HepG2 (cell line): ENCODE measurements at regions not wholly inside any gene's neighbourhood (a gene's known extent, or its start where the extent isn't known, plus 50 kb on each side); places are given as distances from the start of the nearest gene placed in this dataset.
A peak's percentile ranks its signal among the peaks of the same experiment; 100 is the strongest.

Experiments used
- ATAC-seq: fragments of 200-7000 bp; cut with Tn5 transposase; 3 replicates; pipeline ENCODE4 v1.9.1; 2020; ENCODE audit warnings: mild to moderate bottlenecking, moderate library complexity
- BruUV-seq: library from RNA; stranded (reverse); fragments of 400-500 nt; replicated peaks from 2 replicates; lab custom pipeline; 2021; lab: Mats Ljungman, UMichigan
- CTCF ChIA-PET: fragments of 300-600 bp; formaldehyde crosslinking; extraction: SDS; loops from one replicate; lab custom pipeline; 2021; ENCODE audit warnings: low total read pairs, inconsistent platforms, low intra/inter-chr PET ratio; lab: Yijun Ruan, JAX
- POLR2A ChIA-PET: fragments of 350-600 bp; sonication (Branson Sonifier 250); formaldehyde crosslinking; loops from one replicate; lab custom pipeline; 2020; ENCODE audit warnings: antibody characterized with exemption, inconsistent platforms; lab: Yijun Ruan, JAX
- DNase-seq: peaks from one replicate; pipeline ENCODE4 v3.0.0-alpha.2; 2015; ENCODE audit warnings: low spot score
- FAIRE-seq: peaks from 3 replicates; lab custom pipeline; 2011; peaks lifted over from hg19 to GRCh38; lab: Jason Lieb, UNC
- H2AFZ ChIP-seq: one replicate; pipeline ENCODE4 v1.6.1; 2011; ENCODE audit warnings: low read length, inconsistent platforms
- H3K27ac ChIP-seq: fragments of 300-600 bp; 3 replicates; pipeline ENCODE4 v1.8.0; 2011; ENCODE audit warnings: mixed run types, mild to moderate bottlenecking, mixed read lengths, low read length, inconsistent platforms; ENCODE audit not compliant: insufficient read depth; ENCODE audit errors: extremely low read length
- H3K27me3 ChIP-seq, 2 experiments: fragments of 200-600 bp in 1 of 2; 2 replicates in 1 of 2; 3 replicates in 1 of 2; pipeline versions ENCODE4 v1.6.0 to v1.8.0; 2011; ENCODE audit warnings: low read length in 2 of 2, mild to moderate bottlenecking in 2 of 2, moderate library complexity in 2 of 2, inconsistent platforms in 1 of 2; ENCODE audit not compliant: insufficient read depth in 2 of 2, control insufficient read depth in 1 of 2
- H3K36me3 ChIP-seq, 2 experiments: fragments of 200-600 bp in 1 of 2; replicated peaks in 1 of 2; 2 replicates in 1 of 2; 3 replicates in 1 of 2; pipeline versions ENCODE4 v1.5.1 to v1.8.0; 2011; ENCODE audit warnings: low read length in 2 of 2, inconsistent platforms in 1 of 2; ENCODE audit not compliant: insufficient read depth in 2 of 2, control insufficient read depth in 1 of 2
- H3K4me1 ChIP-seq: 2 replicates; pipeline ENCODE4 v1.5.1; 2012; ENCODE audit warnings: low read length, inconsistent platforms; ENCODE audit not compliant: insufficient read depth
- H3K4me2 ChIP-seq: 2 replicates; pipeline ENCODE4 v1.6.0; 2011; ENCODE audit warnings: low read depth, low read length, inconsistent platforms
- H3K4me3 ChIP-seq, 3 experiments: fragments of 200-600 bp in 1 of 3; sonication (generic), shearing (Covaris generic) in 1 of 3; replicated peaks in 1 of 3; 2 replicates each; pipeline ENCODE4 v1.5.1; 2011 to 2016; ENCODE audit warnings: low read length in 3 of 3, inconsistent platforms in 2 of 3, low read depth in 2 of 3, mild to moderate bottlenecking in 2 of 3, control low read depth in 1 of 3, mixed read lengths in 1 of 3; ENCODE audit not compliant: insufficient read depth in 1 of 3
- H3K79me2 ChIP-seq: one replicate; pipeline ENCODE4 v1.6.1; 2011; ENCODE audit warnings: low read length, inconsistent platforms; ENCODE audit not compliant: insufficient read depth
- H3K9ac ChIP-seq: 2 replicates; pipeline ENCODE4 v1.6.0; 2011; ENCODE audit warnings: mild to moderate bottlenecking, low read depth, low read length, inconsistent platforms; ENCODE audit not compliant: insufficient read depth
- H3K9me3 ChIP-seq: 2 replicates; pipeline ENCODE4 v1.5.1; 2012; ENCODE audit warnings: mild to moderate bottlenecking, low read length
- H4K20me1 ChIP-seq: 2 replicates; pipeline ENCODE4 v1.6.0; 2011; ENCODE audit warnings: inconsistent platforms, mild to moderate bottlenecking, low read length, moderate library complexity; ENCODE audit not compliant: insufficient read depth
- HINFP ChIP-seq: sonication (generic); formaldehyde crosslinking; IDR thresholded peaks from 2 replicates; pipeline ENCODE4 v1.4.0; 2020; ENCODE audit warnings: low read depth, mild to moderate bottlenecking, missing genetic modification reagents
- KMT2A ChIP-seq: sonication (generic); formaldehyde crosslinking; IDR thresholded peaks from 2 replicates; pipeline ENCODE4 v1.4.0; 2020; ENCODE audit warnings: missing genetic modification reagents
- MAFF ChIP-seq: IDR thresholded peaks from 2 replicates; pipeline ENCODE4 v1.6.1; 2011; ENCODE audit warnings: low read depth, low read length, improper control_type of control experiment
- MED1 ChIP-seq: sonication (generic); formaldehyde crosslinking; IDR thresholded peaks from 2 replicates; pipeline ENCODE4 v1.4.0; 2020; ENCODE audit warnings: missing genetic modification reagents
- NKX3-1 ChIP-seq: sonication (generic); formaldehyde crosslinking; IDR thresholded peaks from 2 replicates; pipeline ENCODE4 v1.5.0; 2020; ENCODE audit warnings: missing genetic modification reagents
- NR3C1 ChIP-seq: sonication (generic); formaldehyde crosslinking; IDR thresholded peaks from 2 replicates; pipeline ENCODE4 v1.4.0; 2020; ENCODE audit warnings: missing genetic modification reagents
- PAWR ChIP-seq: sonication (generic); formaldehyde crosslinking; IDR thresholded peaks from 2 replicates; pipeline ENCODE4 v1.4.0; 2020; ENCODE audit warnings: missing genetic modification reagents, mild to moderate bottlenecking, borderline replicate concordance
- SCMH1 ChIP-seq: sonication (generic); formaldehyde crosslinking; IDR thresholded peaks from 2 replicates; pipeline ENCODE4 v1.9.0; 2021; ENCODE audit warnings: missing genetic modification reagents, mild to moderate bottlenecking, borderline replicate concordance
- ZNF3 ChIP-seq: IDR thresholded peaks from 2 replicates; pipeline ENCODE4 v1.7.0; 2017; ENCODE audit warnings: inconsistent platforms
- WGBS: methylation state at CpG from one replicate; pipeline ENCODE4 v1.1.6; 2017; ENCODE audit warnings: low lambda C conversion rate; 5-methylcytosine and 5-hydroxymethylcytosine counted together
- in situ Hi-C: cut with HindIII; loops from 2 replicates; pipeline ENCODE4 v1.10.0; 2017; ENCODE audit warnings: low pct_unique_long_range_greater_than_20kb; ENCODE audit not compliant: extremely low pct_ligation_motif_present
- intact Hi-C: fragments of 100-400 bp; cut with micrococcal nuclease; formaldehyde crosslinking; loops from one replicate; pipeline ENCODE4 v1.10.0; 2022; ENCODE audit not compliant: unreplicated experiment

GRCh38 chr13:29689548-29689947 lies 94.1 kb upstream of the SLC7A1 start:
- no peak overlapping the region for H3K4me3 ChIP-seq
- CTCF ChIA-PET: no interaction called here
- H3K4me1 ChIP-seq: no peaks in the 10 kb centered on the region
- no peaks in the 10 kb centered on the region for H3K36me3 ChIP-seq
- no peak for FAIRE-seq
- H4K20me1 ChIP-seq: no peaks in the 10 kb centered on the region
- no peak for DNase-seq
- no peak overlapping the region for H2AFZ ChIP-seq
- intact Hi-C loops: no loop called here
- H3K4me2 ChIP-seq: no peak overlapping the region
- no peak overlapping the region for H3K9ac ChIP-seq
- no peak overlapping the region for H3K27ac ChIP-seq
- H3K79me2 ChIP-seq: no peaks in the 10 kb centered on the region
- WGBS: 15% methylated on average over 3 of the region's 3 CpGs
- POLR2A ChIA-PET: no interaction called here
- peaks cover 0 to 12% of the 10 kb centered on the region in 2 experiments; a peak in 1 of 5 replicates for H3K27me3 ChIP-seq
- TF ChIP-seq MAFF (0 out of 2 replicates have a peak, but pooled peaks have one; percentile 23), KMT2A (CRISPR knock-in tag) (no peak)
- H3K9me3 ChIP-seq: no peaks in the 10 kb centered on the region
- peak; percentile 48; the same call in 1 of the 3 replicates for ATAC-seq
- in situ Hi-C loops: no loop called here
- no TSS peak for BruUV-seq

GRCh38 chr13:29688193-29688592 lies 92.7 kb upstream of the SLC7A1 start:
- BruUV-seq: no TSS peak
- H4K20me1 ChIP-seq: no peaks in the 10 kb centered on the region
- intact Hi-C loops: no loop called here
- no peak for ATAC-seq
- no peak overlapping the region for H3K4me2 ChIP-seq
- no peaks in the 10 kb centered on the region for H3K79me2 ChIP-seq
- no peaks in the 10 kb centered on the region for H3K36me3 ChIP-seq
- POLR2A ChIA-PET: no interaction called here
- no peak overlapping the region for H3K4me3 ChIP-seq
- H3K9me3 ChIP-seq: no peaks in the 10 kb centered on the region
- CTCF ChIA-PET: no interaction called here
- no peak for TF ChIP-seq HINFP (CRISPR knock-in tag)
- TF ChIP-seq NKX3-1 (CRISPR knock-in tag): no peak
- TF ChIP-seq PAWR: no peak
- TF ChIP-seq SCMH1 (CRISPR knock-in tag): no peak
- no peak for TF ChIP-seq NR3C1 (CRISPR knock-in tag)
- TF ChIP-seq ZNF3 (CRISPR knock-in tag): no peak
- no peak for TF ChIP-seq MED1 (CRISPR knock-in tag)
- TF ChIP-seq, all 625 proteins: peak for 0
- H3K27me3 ChIP-seq: peaks cover 0 to 16% of the 10 kb centered on the region in 2 experiments; a peak in 1 of 5 replicates
- H3K4me1 ChIP-seq: no peaks in the 10 kb centered on the region
- H2AFZ ChIP-seq: no peak overlapping the region
- in situ Hi-C loops: no loop called here
- H3K9ac ChIP-seq: no peak overlapping the region
- no peak overlapping the region for H3K27ac ChIP-seq
- WGBS: 26% methylated on average over 3 of the region's 3 CpGs
- DNase-seq (no peak), FAIRE-seq (no peak)
